Adrenal gland (tissue), 9 donors: ENCODE measurements at regions not wholly inside any gene's neighbourhood (a gene's known extent, or its start where the extent isn't known, plus 50 kb on each side); places are given as distances from the start of the nearest gene placed in this dataset.

Source experiments
- DNase-seq, 7 donors: peaks; one replicate each; pipeline ENCODE4 v3.0.0-alpha.2; 2019 to 2020
- H3K27ac ChIP-seq, 5 donors: fragments of 200-600 bp; sonication (generic) in 4 of 5; 1 replicate in 3 of 5; 2 replicates in 2 of 5; pipeline versions ENCODE4 v1.5.1 to v1.8.0; 2016 to 2020; ENCODE audit warnings: mild to moderate bottlenecking in 1 of 5
- H3K27me3 ChIP-seq: fragments of 200-600 bp; 2 replicates; pipeline ENCODE4 v1.8.0; 2021
- H3K36me3 ChIP-seq, 2 donors: fragments of 200-600 bp; replicated peaks in 1 of 2; 1 replicate in 1 of 2; 2 replicates in 1 of 2; pipeline versions ENCODE4 v1.5.1 to v1.8.0; 2018 to 2022
- H3K4me1 ChIP-seq, 2 donors: fragments of 200-600 bp; replicated peaks in 1 of 2; 1 replicate in 1 of 2; 2 replicates in 1 of 2; pipeline versions ENCODE4 v1.5.1 to v1.8.0; 2018 to 2021
- H3K4me3 ChIP-seq, 4 donors: fragments of 200-600 bp; sonication (generic) in 3 of 4; one replicate each; pipeline ENCODE4 v1.5.1; 2016 to 2018
- H3K9me3 ChIP-seq, 3 donors: fragments of 200-600 bp; sonication (generic) in 1 of 3; replicated peaks in 1 of 3; 1 replicate in 2 of 3; 2 replicates in 1 of 3; pipeline versions ENCODE4 v1.5.1 to v1.8.0; 2016 to 2021
- CTCF ChIP-seq, 6 experiments: fragments of 450-650 bp in 4 of 6; fragments of 200-600 bp in 2 of 6; sonication (generic) in 1 of 6; IDR thresholded peaks; 1 replicate in 5 of 6; 2 replicates in 1 of 6; pipeline versions ENCODE4 v1.5.1 to v1.8.0; 2016 to 2021; ENCODE audit warnings: antibody characterized with exemption in 6 of 6, mild to moderate bottlenecking in 2 of 6, moderate library complexity in 1 of 6
- POLR2A ChIP-seq, 2 donors: fragments of 450-650 bp; IDR thresholded peaks; one replicate each; pipeline ENCODE4 v1.6.1; 2017; ENCODE audit warnings: antibody characterized with exemption in 2 of 2, mild to moderate bottlenecking in 2 of 2, moderate library complexity in 1 of 2
- WGBS, 4 donors: extraction: QIAGEN DNeasy Blood & Tissue Kit in 2 of 4; methylation state at CpG; one replicate each; pipeline versions ENCODE4 v1.1.5 to v1.1.7; 2013 to 2017; 5-methylcytosine and 5-hydroxymethylcytosine counted together
- intact Hi-C, 2 donors: fragments of 100-400 bp; cut with DNase I; formaldehyde crosslinking; loops; one replicate each; pipeline versions ENCODE4 v1.14.1 to v1.15.0; 2022 to 2023
- donor health status: healthy with polysubstance abuse.
- donor health status: Bipolar disorder and iron deficiency.
- donor health status: DM: yes; HTN: yes; CAD: no.
- donor health status: DM: no; HTN: no; CAD: no.
- donor health status: DM: no; HTN: no; CAD: no.

GRCh38 chr18:70422391-70422965, 133.6 kb downstream of the SOCS6 start:
- Histone ChIP-seq H3K36me3 (no peaks in the 10 kb centered on the region), H3K27ac (peak overlapping the region in 4 of 5 donors; percentile 39 to 80 (median 50)), H3K27me3 (no peaks in the 10 kb centered on the region), H3K4me1 (peaks cover 6 to 26% of the 10 kb centered on the region in 2 donors), H3K4me3 (no peak overlapping the region), H3K9me3 (no peaks in the 10 kb centered on the region)
- WGBS, 4 donors: 79 to 94% (median 80%) methylated on average over 1 of the region's 1 CpG
- TF ChIP-seq POLR2A (IDR thresholded peaks at IDR 0.05): no peak
- peak in 1 of 7 donors; percentile 26 for DNase-seq
- intact Hi-C loops: no loop called here

- Histone ChIP-seq H3K4me1 (peaks cover 6 to 26% of the 10 kb centered on the region in 2 donors), H3K4me3 (no peak overlapping the region), H3K27me3 (no peaks in the 10 kb centered on the region), H3K36me3 (no peaks in the 10 kb centered on the region), H3K27ac (peak overlapping the region in 2 of 5 donors; percentile 32 to 80), H3K9me3 (no peaks in the 10 kb centered on the region)
- intact Hi-C loops: no loop called here
- peak; percentile 89 to 96 (median 95) for DNase-seq
- WGBS, 4 donors: 54 to 59% (median 58%) methylated on average over 8 of the region's 8 CpGs
- no peak for TF ChIP-seq POLR2A (IDR thresholded peaks at IDR 0.05)
- no peak for TF ChIP-seq CTCF (IDR thresholded peaks at IDR 0.05)
Observed at GRCh38 chr18:70421471-70422390, 132.9 kb downstream of the SOCS6 start.

GRCh38 chr18:70420146-70420898, 131.5 kb downstream of the SOCS6 start:
- Histone ChIP-seq H3K4me1 (peaks cover 6 to 26% of the 10 kb centered on the region in 2 donors), H3K9me3 (no peaks in the 10 kb centered on the region), H3K27me3 (no peaks in the 10 kb centered on the region), H3K4me3 (no peak overlapping the region), H3K36me3 (no peaks in the 10 kb centered on the region), H3K27ac (peak overlapping the region in 1 of 5 donors; percentile 32)
- WGBS, 4 donors: 68 to 72% (median 69%) methylated on average over 4 of the region's 4 CpGs
- no peak for TF ChIP-seq CTCF (IDR thresholded peaks at IDR 0.05)
- TF ChIP-seq POLR2A (IDR thresholded peaks at IDR 0.05): no peak
- intact Hi-C loops: no loop called here
- peak in 1 of 7 donors; percentile 12 for DNase-seq

GRCh38 chr18:70419526-70419925, 130.7 kb downstream of the SOCS6 start:
- Histone ChIP-seq H3K4me3 (no peak overlapping the region), H3K27ac (no peak overlapping the region), H3K9me3 (no peaks in the 10 kb centered on the region), H3K27me3 (no peaks in the 10 kb centered on the region), H3K36me3 (no peaks in the 10 kb centered on the region), H3K4me1 (peaks cover 6 to 26% of the 10 kb centered on the region in 2 donors)
- 59 to 72% (median 65%) methylated on average over 3 of the region's 3 CpGs for WGBS, 4 donors
- TF ChIP-seq CTCF (IDR thresholded peaks at IDR 0.05) (no peak), POLR2A (IDR thresholded peaks at IDR 0.05) (no peak)
- intact Hi-C loops: no loop called here
- DNase-seq: no peak
